ENCODE measurements at regions not wholly inside any gene's neighbourhood (a gene's known extent, or its start where the extent isn't known, plus 50 kb on each side); places are given as distances from the start of the nearest gene placed in this dataset.

DNA sequence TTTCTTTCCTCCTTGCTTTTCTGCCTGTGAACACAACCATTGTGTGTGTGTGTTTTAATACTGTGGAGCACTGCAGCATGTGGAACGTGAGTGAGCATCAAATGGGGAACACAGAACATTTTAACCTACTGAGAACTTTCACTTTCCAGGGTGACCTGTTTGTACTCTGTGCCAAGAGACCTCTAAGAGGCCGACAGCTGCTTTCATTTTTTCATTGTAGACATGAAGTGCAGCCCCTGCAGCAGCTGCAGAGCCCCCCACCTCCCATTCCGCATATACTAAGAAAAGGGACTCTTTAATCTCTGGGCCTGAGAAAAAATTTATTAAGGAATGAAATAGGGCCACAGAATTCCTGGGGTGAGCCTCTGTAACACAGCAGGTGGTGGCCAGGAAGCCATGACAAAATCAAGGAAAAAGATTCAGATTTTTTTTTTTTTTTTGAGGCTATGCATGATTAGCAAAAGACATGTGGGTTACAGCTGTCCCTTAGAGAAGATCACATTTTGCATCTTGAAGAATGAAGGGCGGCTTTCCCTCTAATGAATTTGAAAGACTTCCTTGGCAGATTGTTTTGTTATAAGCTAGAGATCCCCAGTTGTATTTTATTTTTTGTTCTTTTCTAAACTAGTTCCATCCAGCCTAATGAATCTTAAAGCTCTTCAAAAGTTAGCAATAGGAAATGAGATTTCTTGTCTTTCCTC, 503.4 kb downstream of the CD109 start (continued):
- no peak for TF ChIP-seq PHF5A (CRISPR knock-in tag; IDR thresholded peaks at IDR 0.05; ENCODE audit: low read depth, unreplicated experiment)
- TF ChIP-seq MAFG (CRISPR knock-in tag; IDR thresholded peaks at IDR 0.05): no peak
- no peak for TF ChIP-seq GMEB1 (CRISPR knock-in tag; IDR thresholded peaks at IDR 0.05; ENCODE audit: borderline replicate concordance)
- TF ChIP-seq MTF2 (CRISPR knock-in tag; IDR thresholded peaks at IDR 0.05; ENCODE audit: borderline replicate concordance): no peak
- no peak for TF ChIP-seq ATF1 (CRISPR knock-in tag; IDR thresholded peaks at IDR 0.05)

DNA sequence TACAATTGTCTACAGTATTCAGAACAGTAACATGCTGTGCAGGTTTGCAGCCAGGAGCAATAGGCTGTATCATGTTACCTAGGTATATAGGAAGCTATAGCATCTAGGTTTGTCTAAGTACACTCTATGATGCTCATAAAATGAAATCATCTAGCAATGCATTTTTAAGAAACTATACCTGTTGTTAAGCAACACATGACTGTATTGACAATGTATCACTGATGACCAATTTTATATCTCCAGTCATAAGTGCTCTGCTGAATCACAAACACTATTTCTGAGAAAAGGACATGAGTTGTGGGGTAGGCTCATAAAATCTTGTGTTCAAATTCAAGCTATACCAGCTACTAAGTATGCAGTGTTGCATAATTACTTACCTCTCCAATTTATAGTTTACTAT, 501.3 kb downstream of the CD109 start:
- Histone ChIP-seq H3K4me1 (ENCODE audit: insufficient read depth, low read length) (no peaks in the 10 kb centered on the region), H3K79me2 (ENCODE audit: insufficient read depth, low read length) (no peaks in the 10 kb centered on the region), H3K27me3 (ENCODE audit: control insufficient read depth in 1 of 2, insufficient read depth in 2 of 2, low read length in 2 of 2) (no peaks in the 10 kb centered on the region), H3K27ac (ENCODE audit: extremely low read length, insufficient read depth, low read length) (no peak overlapping the region), H3K9me3 (ENCODE audit: low read length) (no peaks in the 10 kb centered on the region), H3K36me3 (replicated peaks in 1 of 2; ENCODE audit: control insufficient read depth in 1 of 2, insufficient read depth in 2 of 2, low read length in 2 of 2) (no peaks in the 10 kb centered on the region), H4K20me1 (ENCODE audit: insufficient read depth, low read length) (no peaks in the 10 kb centered on the region), H3K4me3 (replicated peaks in 1 of 3; ENCODE audit: insufficient read depth in 1 of 3, low read depth in 2 of 3, low read length in 3 of 3) (no peak overlapping the region), H2AFZ (ENCODE audit: low read length) (no peak overlapping the region), H3K4me2 (ENCODE audit: low read depth, low read length) (no peak overlapping the region), H3K9ac (ENCODE audit: insufficient read depth, low read depth, low read length) (no peak overlapping the region)
- TF ChIP-seq, protein P1, sequence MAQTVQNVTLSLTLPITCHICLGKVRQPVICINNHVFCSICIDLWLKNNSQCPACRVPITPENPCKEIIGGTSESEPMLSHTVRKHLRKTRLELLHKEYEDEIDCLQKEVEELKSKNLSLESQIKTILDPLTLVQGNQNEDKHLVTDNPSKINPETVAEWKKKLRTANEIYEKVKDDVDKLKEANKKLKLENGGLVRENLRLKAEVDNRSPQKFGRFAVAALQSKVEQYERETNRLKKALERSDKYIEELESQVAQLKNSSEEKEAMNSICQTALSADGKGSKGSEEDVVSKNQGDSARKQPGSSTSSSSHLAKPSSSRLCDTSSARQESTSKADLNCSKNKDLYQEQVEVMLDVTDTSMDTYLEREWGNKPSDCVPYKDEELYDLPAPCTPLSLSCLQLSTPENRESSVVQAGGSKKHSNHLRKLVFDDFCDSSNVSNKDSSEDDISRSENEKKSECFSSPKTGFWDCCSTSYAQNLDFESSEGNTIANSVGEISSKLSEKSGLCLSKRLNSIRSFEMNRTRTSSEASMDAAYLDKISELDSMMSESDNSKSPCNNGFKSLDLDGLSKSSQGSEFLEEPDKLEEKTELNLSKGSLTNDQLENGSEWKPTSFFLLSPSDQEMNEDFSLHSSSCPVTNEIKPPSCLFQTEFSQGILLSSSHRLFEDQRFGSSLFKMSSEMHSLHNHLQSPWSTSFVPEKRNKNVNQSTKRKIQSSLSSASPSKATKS (CRISPR knock-in tag; IDR thresholded peaks at IDR 0.05): no peak
- TF ChIP-seq DZIP1 (CRISPR knock-in tag; IDR thresholded peaks at IDR 0.05): no peak
- no peak for TF ChIP-seq ZNF891 (CRISPR knock-in tag; IDR thresholded peaks at IDR 0.05)
- no peak for TF ChIP-seq KAT7 (CRISPR knock-in tag; IDR thresholded peaks at IDR 0.05; ENCODE audit: borderline replicate concordance)
- TF ChIP-seq MIER3 (CRISPR knock-in tag; IDR thresholded peaks at IDR 0.05; ENCODE audit: borderline replicate concordance): no peak
- TF ChIP-seq RFX5 (IDR thresholded peaks at IDR 0.05; ENCODE audit: low read depth, low read length): no peak
- DNase-seq (ENCODE audit: low spot score) (no peak), FAIRE-seq (no peak), ATAC-seq (no peak)
- POLR2A ChIA-PET: no interaction called here
- in situ Hi-C loops (cut with HindIII; ENCODE audit: extremely low pct_ligation_motif_present, low pct_unique_long_range_greater_than_20kb): no loop called here
- intact Hi-C loops (cut with micrococcal nuclease; ENCODE audit: unreplicated experiment): no loop called here
- BruUV-seq (replicated peaks): no TSS peak
- CTCF ChIA-PET (ENCODE audit: low intra/inter-chr PET ratio, low total read pairs): no interaction called here

All from HepG2 (cell line).